GM18520 (cell line): ENCODE measurements at regions not wholly inside any gene's neighbourhood (a gene's known extent, or its start where the extent isn't known, plus 50 kb on each side); places are given as distances from the start of the nearest gene placed in this dataset.

Experiments used
- ATAC-seq: cut with Tn5 transposase; IDR thresholded peaks from one replicate; pipeline ENCODE4 v1.9.1; 2021; ENCODE audit not compliant: unreplicated experiment

GRCh38 chr4:127080141-127080540 is 552.6 kb upstream of the INTU start:
- ATAC-seq = no peak

GRCh38 chr4:127081041-127081440 is 551.7 kb upstream of the INTU start:
- no peak for ATAC-seq

- no peak for ATAC-seq
Observed at GRCh38 chr4:127082986-127083385, 549.8 kb upstream of the INTU start.

GRCh38 chr4:127084666-127085065 is 548.1 kb upstream of the INTU start:
- ATAC-seq = no peak

GRCh38 chr4:127097061-127097460 is 535.7 kb upstream of the INTU start:
- no peak for ATAC-seq

GRCh38 chr4:127102361-127102760 is 530.4 kb upstream of the INTU start:
- no peak for ATAC-seq

- no peak for ATAC-seq
Observed at GRCh38 chr4:127103681-127104115, 529.1 kb upstream of the INTU start.

- no peak for ATAC-seq
Observed at GRCh38 chr4:127113844-127114362, 518.9 kb upstream of the INTU start.

- no peak for ATAC-seq
Observed at GRCh38 chr4:127118681-127119080, 514.1 kb upstream of the INTU start.

GRCh38 chr4:127120441-127121090 is 512.2 kb upstream of the INTU start:
- ATAC-seq = no peak

GRCh38 chr4:127124919-127125318 is 507.8 kb upstream of the INTU start:
- ATAC-seq = no peak

- ATAC-seq = no peak
Observed at GRCh38 chr4:127126718-127127117, 506.0 kb upstream of the INTU start.

- ATAC-seq = no peak
Observed at GRCh38 chr4:127131527-127131926, 501.2 kb upstream of the INTU start.

- ATAC-seq = no peak
Observed at GRCh38 chr4:127134490-127134889, 498.3 kb upstream of the INTU start.

- ATAC-seq = no peak
Observed at GRCh38 chr4:127138586-127138985, 494.2 kb upstream of the INTU start.

- ATAC-seq = no peak
Observed at GRCh38 chr4:127139788-127140286, 492.9 kb upstream of the INTU start.

GRCh38 chr4:127140306-127140705 is 492.5 kb upstream of the INTU start:
- no peak for ATAC-seq

GRCh38 chr4:127141856-127142255 is 490.9 kb upstream of the INTU start:
- ATAC-seq = no peak

GRCh38 chr4:127143460-127144195 is 489.1 kb upstream of the INTU start:
- no peak for ATAC-seq

- no peak for ATAC-seq
Observed at GRCh38 chr4:127145006-127145540, 487.7 kb upstream of the INTU start.

GRCh38 chr4:127148165-127148564 is 484.6 kb upstream of the INTU start:
- no peak for ATAC-seq

GRCh38 chr4:127149086-127149485 is 483.7 kb upstream of the INTU start:
- ATAC-seq = no peak
